ENCODE measurements at regions not wholly inside any gene's neighbourhood (a gene's known extent, or its start where the extent isn't known, plus 50 kb on each side); places are given as distances from the start of the nearest gene placed in this dataset.

DNA sequence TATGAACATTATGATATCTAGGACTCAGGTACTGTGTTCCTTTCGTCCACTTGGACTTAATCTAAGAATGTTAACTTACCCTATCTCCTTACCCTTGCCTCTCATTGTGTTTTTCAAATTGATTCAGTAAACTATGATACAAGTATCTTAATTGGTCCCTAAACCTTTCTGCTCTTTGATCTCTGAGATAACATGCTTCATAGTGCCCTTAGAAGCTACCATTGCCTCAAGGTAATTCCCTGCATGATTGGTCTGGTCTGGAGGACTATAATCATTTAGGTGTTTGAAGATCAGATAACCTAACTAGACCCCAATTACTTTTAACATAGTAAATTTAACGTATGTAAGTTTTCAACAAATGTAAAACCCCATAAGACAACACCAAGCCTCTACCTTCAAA lies 169.9 kb upstream of the NBEA start:
- TF ChIP-seq, protein P1, sequence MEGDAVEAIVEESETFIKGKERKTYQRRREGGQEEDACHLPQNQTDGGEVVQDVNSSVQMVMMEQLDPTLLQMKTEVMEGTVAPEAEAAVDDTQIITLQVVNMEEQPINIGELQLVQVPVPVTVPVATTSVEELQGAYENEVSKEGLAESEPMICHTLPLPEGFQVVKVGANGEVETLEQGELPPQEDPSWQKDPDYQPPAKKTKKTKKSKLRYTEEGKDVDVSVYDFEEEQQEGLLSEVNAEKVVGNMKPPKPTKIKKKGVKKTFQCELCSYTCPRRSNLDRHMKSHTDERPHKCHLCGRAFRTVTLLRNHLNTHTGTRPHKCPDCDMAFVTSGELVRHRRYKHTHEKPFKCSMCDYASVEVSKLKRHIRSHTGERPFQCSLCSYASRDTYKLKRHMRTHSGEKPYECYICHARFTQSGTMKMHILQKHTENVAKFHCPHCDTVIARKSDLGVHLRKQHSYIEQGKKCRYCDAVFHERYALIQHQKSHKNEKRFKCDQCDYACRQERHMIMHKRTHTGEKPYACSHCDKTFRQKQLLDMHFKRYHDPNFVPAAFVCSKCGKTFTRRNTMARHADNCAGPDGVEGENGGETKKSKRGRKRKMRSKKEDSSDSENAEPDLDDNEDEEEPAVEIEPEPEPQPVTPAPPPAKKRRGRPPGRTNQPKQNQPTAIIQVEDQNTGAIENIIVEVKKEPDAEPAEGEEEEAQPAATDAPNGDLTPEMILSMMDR (IDR thresholded peaks at IDR 0.05) = no peak
- no peak for TF ChIP-seq POLR2A (IDR thresholded peaks at IDR 0.05)

Data from testis (tissue), 2 donors.